Upper lobe of left lung (tissue), 6 donors: ENCODE measurements at regions not wholly inside any gene's neighbourhood (a gene's known extent, or its start where the extent isn't known, plus 50 kb on each side); places are given as distances from the start of the nearest gene placed in this dataset.
A peak's percentile ranks its signal among the peaks of the same experiment; 100 is the strongest.

ENCODE experiments used
- ATAC-seq, 2 donors: fragments of 200-7000 bp; cut with Tn5 transposase; one replicate each; pipeline ENCODE4 v1.9.1; 2022; ENCODE audit warnings: mild to moderate bottlenecking in 2 of 2, moderate library complexity in 2 of 2; ENCODE audit not compliant: low FRiP score in 2 of 2
- DNase-seq, 2 donors: peaks; one replicate each; pipeline ENCODE4 v3.0.0-alpha.2; 2019 to 2020
- H3K27ac ChIP-seq, 4 donors: fragments of 200-600 bp; sonication (generic); one replicate each; pipeline ENCODE4 v1.5.1; 2016 to 2019
- H3K27me3 ChIP-seq, 4 donors: fragments of 200-600 bp; sonication (generic); one replicate each; pipeline ENCODE4 v1.5.1; 2017 to 2019
- H3K36me3 ChIP-seq, 4 donors: fragments of 200-600 bp; sonication (generic); one replicate each; pipeline ENCODE4 v1.5.1; 2016 to 2019
- H3K4me1 ChIP-seq, 4 donors: fragments of 200-600 bp; sonication (generic); one replicate each; pipeline ENCODE4 v1.5.1; 2018 to 2019
- H3K4me3 ChIP-seq, 4 donors: fragments of 200-600 bp; sonication (generic); one replicate each; pipeline ENCODE4 v1.5.1; 2017 to 2019; ENCODE audit warnings: mild to moderate bottlenecking in 2 of 4, moderate library complexity in 1 of 4
- H3K9me3 ChIP-seq, 4 donors: fragments of 200-600 bp; sonication (generic); one replicate each; pipeline ENCODE4 v1.5.1; 2018 to 2019
- EP300 ChIP-seq, 4 donors: sonication (generic); formaldehyde crosslinking; IDR thresholded peaks; one replicate each; pipeline ENCODE4 v1.5.1; 2017; ENCODE audit warnings: antibody characterized with exemption in 4 of 4, control low read depth in 2 of 4
- POLR2A ChIP-seq, 4 donors: fragments of 450-650 bp; IDR thresholded peaks; one replicate each; pipeline ENCODE4 v1.5.1; 2016 to 2017; ENCODE audit warnings: antibody characterized with exemption in 4 of 4, mild to moderate bottlenecking in 2 of 4
- POLR2AphosphoS5 ChIP-seq, 2 donors: sonication (generic); formaldehyde crosslinking; IDR thresholded peaks; one replicate each; pipeline ENCODE4 v1.5.1; 2017; ENCODE audit warnings: antibody characterized with exemption in 2 of 2
- WGBS, 2 donors: methylation state at CpG; one replicate each; pipeline ENCODE4 v1.1.5; 2017 to 2018; 5-methylcytosine and 5-hydroxymethylcytosine counted together
- TF ChIP-seq, protein P1 (sequence below), 6 experiments: fragments of 450-650 bp in 4 of 6; fragments of 200-600 bp in 2 of 6; sonication (generic) in 2 of 6; IDR thresholded peaks; one replicate each; pipeline ENCODE4 v1.5.1; 2016 to 2019; ENCODE audit warnings: antibody characterized with exemption in 6 of 6
- donor health status: DM: no; HTN: no; CAD: no; lungs with moderate emphysema.
- donor health status: DM: no; HTN: yes; CAD: no; lungs with severe emphysema.

DNA sequence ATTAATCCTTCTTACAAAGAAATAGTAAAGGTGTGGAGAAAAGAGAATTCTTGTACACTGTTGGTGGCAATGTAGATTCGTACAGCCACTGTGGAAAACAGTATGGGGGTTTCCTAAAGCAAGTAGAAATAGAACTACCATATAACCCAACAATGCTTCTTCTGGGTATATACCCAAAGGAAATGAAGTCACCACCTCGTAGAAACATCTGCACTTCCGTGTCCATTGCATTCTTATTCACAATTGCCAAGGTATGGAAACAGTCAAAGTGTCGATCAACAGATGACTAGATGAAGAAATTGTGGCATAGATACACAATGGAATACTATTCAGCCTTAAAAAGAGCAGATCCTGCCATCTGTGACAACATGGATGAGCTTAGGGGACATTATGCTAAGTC is 93.4 kb upstream of the TGIF1 start:
- ATAC-seq (no peak), DNase-seq (no peak)
- TF ChIP-seq POLR2AphosphoS5 (IDR thresholded peaks at IDR 0.05) (no peak), POLR2A (IDR thresholded peaks at IDR 0.05) (no peak), EP300 (IDR thresholded peaks at IDR 0.05) (no peak)
- TF ChIP-seq, protein P1, sequence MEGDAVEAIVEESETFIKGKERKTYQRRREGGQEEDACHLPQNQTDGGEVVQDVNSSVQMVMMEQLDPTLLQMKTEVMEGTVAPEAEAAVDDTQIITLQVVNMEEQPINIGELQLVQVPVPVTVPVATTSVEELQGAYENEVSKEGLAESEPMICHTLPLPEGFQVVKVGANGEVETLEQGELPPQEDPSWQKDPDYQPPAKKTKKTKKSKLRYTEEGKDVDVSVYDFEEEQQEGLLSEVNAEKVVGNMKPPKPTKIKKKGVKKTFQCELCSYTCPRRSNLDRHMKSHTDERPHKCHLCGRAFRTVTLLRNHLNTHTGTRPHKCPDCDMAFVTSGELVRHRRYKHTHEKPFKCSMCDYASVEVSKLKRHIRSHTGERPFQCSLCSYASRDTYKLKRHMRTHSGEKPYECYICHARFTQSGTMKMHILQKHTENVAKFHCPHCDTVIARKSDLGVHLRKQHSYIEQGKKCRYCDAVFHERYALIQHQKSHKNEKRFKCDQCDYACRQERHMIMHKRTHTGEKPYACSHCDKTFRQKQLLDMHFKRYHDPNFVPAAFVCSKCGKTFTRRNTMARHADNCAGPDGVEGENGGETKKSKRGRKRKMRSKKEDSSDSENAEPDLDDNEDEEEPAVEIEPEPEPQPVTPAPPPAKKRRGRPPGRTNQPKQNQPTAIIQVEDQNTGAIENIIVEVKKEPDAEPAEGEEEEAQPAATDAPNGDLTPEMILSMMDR (IDR thresholded peaks at IDR 0.05) = no peak
- Histone ChIP-seq H3K9me3 (no peaks in the 10 kb centered on the region), H3K36me3 (no peaks in the 10 kb centered on the region), H3K27ac (no peak overlapping the region), H3K4me1 (no peaks in the 10 kb centered on the region), H3K4me3 (no peak overlapping the region), H3K27me3 (no peaks in the 10 kb centered on the region)
- 75 to 82% methylated on average over 4 of the region's 4 CpGs for WGBS, 2 donors

DNA sequence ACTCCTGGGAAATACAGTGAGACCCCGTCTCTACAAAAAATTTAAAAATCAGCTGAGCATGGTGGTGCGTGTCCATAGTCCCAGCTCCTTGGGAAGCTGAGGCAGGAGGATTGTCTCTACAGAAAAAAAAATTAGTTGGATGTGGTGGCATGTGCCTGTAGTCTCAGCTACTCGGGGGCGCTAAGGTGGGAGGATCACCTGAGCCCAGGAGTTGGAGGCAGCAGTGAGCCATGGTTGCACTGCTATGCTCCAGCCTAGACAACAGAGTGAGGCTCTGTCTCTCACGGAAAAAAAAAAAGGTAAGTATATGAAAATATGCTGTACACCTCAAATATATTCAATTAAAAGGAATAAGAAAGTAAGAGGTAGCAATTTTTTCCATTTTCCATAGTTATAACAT is 92.5 kb upstream of the TGIF1 start:
- Histone ChIP-seq H3K4me1 (no peaks in the 10 kb centered on the region), H3K27me3 (no peaks in the 10 kb centered on the region), H3K36me3 (no peaks in the 10 kb centered on the region), H3K9me3 (no peaks in the 10 kb centered on the region), H3K27ac (no peak overlapping the region), H3K4me3 (no peak overlapping the region)
- ATAC-seq = no peak
- DNase-seq = no peak
- whole genome bisulfite sequencing, 2 donors = 90 to 92% methylated on average over 5 of the region's 5 CpGs
- TF ChIP-seq, protein P1 (IDR thresholded peaks at IDR 0.05) = no peak
- TF ChIP-seq EP300 (IDR thresholded peaks at IDR 0.05) (no peak), POLR2A (IDR thresholded peaks at IDR 0.05) (no peak), POLR2AphosphoS5 (IDR thresholded peaks at IDR 0.05) (no peak)

DNA sequence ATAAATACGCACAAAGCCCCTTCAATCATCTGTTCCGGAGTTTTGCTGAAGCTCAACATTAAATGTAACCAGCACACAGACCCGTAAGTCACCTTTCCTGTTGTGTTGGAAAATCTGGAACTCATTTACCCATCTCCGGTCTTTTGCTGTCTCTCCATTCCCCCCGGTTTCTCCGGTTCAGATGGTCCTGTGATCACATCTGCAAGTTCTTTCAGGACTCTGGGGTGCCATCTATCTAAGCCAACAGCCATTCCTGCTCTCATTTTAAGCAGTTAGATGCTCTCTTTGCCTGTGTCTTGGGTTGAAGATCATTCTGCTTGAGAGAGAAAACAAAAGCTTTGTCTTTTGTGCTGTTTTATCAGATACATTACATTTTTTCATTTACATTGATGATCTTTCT is 91.7 kb upstream of the TGIF1 start:
- H3K27me3 ChIP-seq = no peaks in the 10 kb centered on the region
- ATAC-seq (no peak), DNase-seq (no peak)
- no peak overlapping the region for H3K27ac ChIP-seq
- no peaks in the 10 kb centered on the region for H3K9me3 ChIP-seq
- no peak overlapping the region for H3K4me3 ChIP-seq
- TF ChIP-seq POLR2AphosphoS5 (IDR thresholded peaks at IDR 0.05) (no peak), EP300 (IDR thresholded peaks at IDR 0.05) (no peak), POLR2A (IDR thresholded peaks at IDR 0.05) (no peak)
- TF ChIP-seq, protein P1 (IDR thresholded peaks at IDR 0.05) = no peak
- 70 to 77% methylated on average over 6 of the region's 6 CpGs for WGBS, 2 donors
- H3K4me1 ChIP-seq = no peaks in the 10 kb centered on the region
- no peaks in the 10 kb centered on the region for H3K36me3 ChIP-seq

DNA sequence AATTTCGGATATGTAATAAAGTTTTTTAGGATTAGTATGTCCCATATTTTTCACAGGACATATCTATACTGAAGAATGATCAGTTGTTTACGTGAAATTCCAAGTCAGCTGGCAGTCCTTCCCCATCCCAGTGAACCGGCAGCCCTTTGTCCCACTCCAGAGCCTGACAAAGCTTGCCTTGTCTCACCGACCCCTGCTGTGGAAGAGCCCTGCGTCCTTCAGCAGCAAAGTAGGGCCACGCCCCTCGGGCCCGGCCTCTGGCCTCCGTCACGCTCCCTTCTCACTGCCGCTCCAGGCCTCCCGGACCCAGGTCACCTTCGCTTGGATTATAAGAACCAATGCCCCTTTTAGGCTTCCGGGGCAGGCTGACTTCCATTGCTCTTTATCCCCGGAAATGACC is 89.8 kb upstream of the TGIF1 start:
- TF ChIP-seq, protein P1 (IDR thresholded peaks at IDR 0.05) = no peak
- TF ChIP-seq POLR2AphosphoS5 (IDR thresholded peaks at IDR 0.05) = no peak
- no peak for TF ChIP-seq POLR2A (IDR thresholded peaks at IDR 0.05)
- no peak for TF ChIP-seq EP300 (IDR thresholded peaks at IDR 0.05)
- Histone ChIP-seq H3K4me1 (no peaks in the 10 kb centered on the region), H3K27me3 (no peaks in the 10 kb centered on the region), H3K36me3 (no peaks in the 10 kb centered on the region), H3K27ac (no peak overlapping the region), H3K9me3 (no peaks in the 10 kb centered on the region), H3K4me3 (no peak overlapping the region)
- 90 to 93% methylated on average over 15 of the region's 15 CpGs for WGBS, 2 donors
- peak in 1 of 2 donors; percentile 69 for DNase-seq
- peak in 1 of 2 donors; percentile 30 for ATAC-seq

DNA sequence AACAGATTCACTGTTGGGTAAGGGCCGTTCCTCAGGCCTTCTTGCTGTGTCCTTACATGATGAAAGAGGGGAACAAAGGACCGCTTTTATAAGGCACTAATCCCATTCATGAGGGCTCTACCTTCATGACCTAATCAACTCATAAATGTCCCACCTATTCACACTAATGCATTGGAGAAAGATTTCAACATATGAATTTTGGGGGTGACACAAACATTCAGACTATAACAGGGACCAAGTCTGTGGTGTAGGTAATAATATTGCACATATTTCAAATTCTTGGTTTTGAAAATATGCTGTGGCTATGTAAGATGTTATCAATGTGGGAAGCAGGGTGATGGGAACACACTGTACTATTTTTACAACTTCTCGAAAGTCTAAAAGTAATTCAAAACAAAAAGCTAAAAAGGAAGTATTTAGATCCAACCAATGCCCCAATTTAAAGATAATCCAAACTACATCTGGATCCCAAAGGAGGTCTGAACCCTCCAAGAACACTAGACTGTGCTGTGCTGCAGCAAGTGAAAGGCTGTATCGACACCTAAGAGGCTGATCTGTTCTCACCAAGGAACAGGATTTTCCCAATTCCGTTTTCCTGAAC is 82.4 kb upstream of the TGIF1 start:
- TF ChIP-seq EP300 (IDR thresholded peaks at IDR 0.05) (no peak), POLR2A (IDR thresholded peaks at IDR 0.05) (no peak), POLR2AphosphoS5 (IDR thresholded peaks at IDR 0.05) (no peak)
- TF ChIP-seq, protein P1 (IDR thresholded peaks at IDR 0.05) = no peak
- Histone ChIP-seq H3K36me3 (no peaks in the 10 kb centered on the region), H3K4me1 (no peaks in the 10 kb centered on the region), H3K27ac (no peak overlapping the region), H3K4me3 (no peak overlapping the region), H3K27me3 (no peaks in the 10 kb centered on the region), H3K9me3 (no peaks in the 10 kb centered on the region)
- ATAC-seq = no peak
- 69 to 74% methylated on average over 5 of the region's 5 CpGs for WGBS, 2 donors
- no peak for DNase-seq
